B cell (primary cell): ENCODE measurements at regions not wholly inside any gene's neighbourhood (a gene's known extent, or its start where the extent isn't known, plus 50 kb on each side); places are given as distances from the start of the nearest gene placed in this dataset.

Source experiments
- ATAC-seq: fragments of 200-7000 bp; cut with Tn5 transposase; one replicate; pipeline ENCODE4 v1.10.0; 2021; ENCODE audit warnings: low read depth, mild to moderate bottlenecking, moderate number of reproducible peaks, moderate library complexity
- CTCF ChIA-PET: fragments of 350-600 bp; sonication (Branson Sonifier 250); formaldehyde crosslinking; loops from one replicate; lab custom pipeline; 2021; ENCODE audit warnings: antibody characterized with exemption, inconsistent platforms; lab: Charles Lee
- POLR2A ChIA-PET: fragments of 350-600 bp; sonication (Branson Sonifier 250); formaldehyde crosslinking; loops from one replicate; lab custom pipeline; 2021; ENCODE audit warnings: antibody characterized with exemption; lab: Charles Lee
- DNase-seq: peaks from one replicate; pipeline ENCODE4 v3.0.0; 2013
- H2AFZ ChIP-seq: 2 replicates; pipeline ENCODE4 v1.6.1; 2012; ENCODE audit warnings: mild to moderate bottlenecking, low read depth, low read length; ENCODE audit not compliant: insufficient read depth, poor library complexity, severe bottlenecking
- H3K27ac ChIP-seq, 2 donors: 1 replicate in 1 of 2; 2 replicates in 1 of 2; pipeline ENCODE4 v1.5.1; 2012 to 2013; ENCODE audit warnings: low read length in 2 of 2, mild to moderate bottlenecking in 2 of 2, moderate library complexity in 1 of 2
- H3K27me3 ChIP-seq, 4 experiments: fragments of 200-600 bp in 1 of 4; sonication (generic) in 1 of 4; replicated peaks in 1 of 4; 1 replicate in 2 of 4; 2 replicates in 2 of 4; pipeline versions ENCODE4 v1.6.1 to v1.7.0; 2013 to 2016; ENCODE audit warnings: low read length in 3 of 4, mild to moderate bottlenecking in 2 of 4, mixed read lengths in 1 of 4, moderate library complexity in 1 of 4; ENCODE audit not compliant: insufficient read depth in 4 of 4, control insufficient read depth in 3 of 4; ENCODE audit errors: control extremely low read depth in 1 of 4
- H3K36me3 ChIP-seq, 2 experiments: replicated peaks in 1 of 2; 1 replicate in 1 of 2; 2 replicates in 1 of 2; pipeline versions ENCODE4 v1.6.1 to v1.7.1; 2013; ENCODE audit warnings: low read length in 1 of 2; ENCODE audit not compliant: insufficient read depth in 2 of 2, control insufficient read depth in 1 of 2; ENCODE audit errors: control extremely low read depth in 1 of 2, extremely low read depth in 1 of 2
- H3K4me1 ChIP-seq, 2 donors: fragments of 200-600 bp in 1 of 2; sonication (generic) in 1 of 2; 1 replicate in 1 of 2; 2 replicates in 1 of 2; pipeline versions ENCODE4 v1.5.1 to v1.6.1; 2013 to 2017; ENCODE audit warnings: low read length in 2 of 2; ENCODE audit not compliant: control insufficient read depth in 2 of 2, insufficient read depth in 2 of 2
- H3K4me2 ChIP-seq: replicated peaks from 2 replicates; pipeline ENCODE3; 2012; ENCODE audit warnings: mild to moderate bottlenecking, low read depth, low read length; ENCODE audit not compliant: poor library complexity, severe bottlenecking
- H3K4me3 ChIP-seq, 5 experiments: fragments of 200-600 bp in 1 of 5; sonication (generic) in 1 of 5; 1 replicate in 3 of 5; 2 replicates in 2 of 5; pipeline versions ENCODE4 v1.5.1 to v1.7.0; 2011 to 2016; ENCODE audit warnings: low read length in 4 of 5, mild to moderate bottlenecking in 4 of 5, low read depth in 2 of 5, control low read depth in 1 of 5, moderate library complexity in 1 of 5; ENCODE audit not compliant: insufficient read depth in 1 of 5; ENCODE audit errors: control extremely low read depth in 1 of 5, extremely low read depth in 1 of 5
- H3K79me2 ChIP-seq: fragments of 200-600 bp; sonication (generic); one replicate; pipeline ENCODE4 v1.6.0; 2016; ENCODE audit warnings: low read length; ENCODE audit not compliant: control insufficient read depth, insufficient read depth
- H3K9ac ChIP-seq: fragments of 200-600 bp; sonication (generic); 2 replicates; pipeline ENCODE4 v1.6.1; 2017; ENCODE audit warnings: mild to moderate bottlenecking, low read length, moderate library complexity
- H3K9me3 ChIP-seq, 3 donors: one replicate each; pipeline versions ENCODE4 v1.6.1 to v1.7.1; 2013; ENCODE audit warnings: low read length in 2 of 3; ENCODE audit not compliant: control insufficient read depth in 2 of 3, insufficient read depth in 1 of 3; ENCODE audit errors: control extremely low read depth in 1 of 3
- H4K20me1 ChIP-seq: 2 replicates; pipeline ENCODE4 v1.6.0; 2012; ENCODE audit warnings: mild to moderate bottlenecking, low read length; ENCODE audit not compliant: insufficient read depth, control insufficient read depth, poor library complexity, severe bottlenecking
- H3K27ac Mint-ChIP-seq: one replicate; pipeline ENCODE4 v1.8.0; 2021; ENCODE audit warnings: mixed read lengths
- H3K27me3 Mint-ChIP-seq: one replicate; pipeline ENCODE4 v1.8.0; 2021; ENCODE audit warnings: mixed read lengths
- H3K4me1 Mint-ChIP-seq: one replicate; pipeline ENCODE4 v1.8.0; 2021; ENCODE audit warnings: mixed read lengths
- H3K4me3 Mint-ChIP-seq: one replicate; pipeline ENCODE4 v1.8.0; 2021; ENCODE audit warnings: mixed read lengths
- H3K9me3 Mint-ChIP-seq: one replicate; pipeline ENCODE4 v1.8.0; 2022; ENCODE audit warnings: mixed read lengths; ENCODE audit not compliant: insufficient read depth
- CTCF ChIP-seq: fragments of 200-600 bp; IDR thresholded peaks from one replicate; pipeline ENCODE4 v1.8.0; 2022; ENCODE audit warnings: antibody characterized with exemption, mild to moderate bottlenecking
- EZH2 ChIP-seq: IDR thresholded peaks from 2 replicates; pipeline ENCODE4 v1.6.1; 2012; ENCODE audit warnings: borderline replicate concordance, low read depth, mild to moderate bottlenecking, moderate library complexity, low read length; ENCODE audit not compliant: insufficient read depth, poor library complexity, severe bottlenecking
- WGBS: methylation state at CpG from one replicate; pipeline ENCODE4 v1.1.5; 2013; ENCODE audit warnings: missing lambda C conversion rate; ENCODE audit not compliant: insufficient coverage; 5-methylcytosine and 5-hydroxymethylcytosine counted together
- intact Hi-C: fragments of 100-400 bp; cut with micrococcal nuclease; formaldehyde crosslinking; loops from one replicate; pipeline ENCODE4 v1.10.0; 2022

- Mint-ChIP-seq H3K27me3 (no peaks in the 10 kb centered on the region), H3K4me3 (no peak overlapping the region), H3K9me3 (no peaks in the 10 kb centered on the region), H3K27ac (no peak overlapping the region), H3K4me1 (peaks cover 1% of the 10 kb centered on the region)
- DNase-seq: no peak
- no peaks in the 10 kb centered on the region for H4K20me1 ChIP-seq
- ChIA-PET POLR2A (no interaction called here), CTCF (no interaction called here)
- no peak for TF ChIP-seq EZH2
- TF ChIP-seq CTCF: no peak
- no peaks in the 10 kb centered on the region for H3K9me3 ChIP-seq
- no peaks in the 10 kb centered on the region for H3K27me3 ChIP-seq
- H3K9ac ChIP-seq: no peak overlapping the region
- no peak for ATAC-seq
- H3K4me3 ChIP-seq: no peak overlapping the region
- H3K36me3 ChIP-seq: no peaks in the 10 kb centered on the region
- no peak overlapping the region for H2AFZ ChIP-seq
- no peak overlapping the region for H3K27ac ChIP-seq
- intact Hi-C loops: no loop called here
- H3K79me2 ChIP-seq: no peaks in the 10 kb centered on the region
- no peak overlapping the region for H3K4me2 ChIP-seq
- WGBS: 89% methylated on average over 3 of the region's 3 CpGs
- no peaks in the 10 kb centered on the region for H3K4me1 ChIP-seq
These were observed 210.6 kb downstream of the IRS2 start for GRCh38 chr13:109575821-109576220.

DNA sequence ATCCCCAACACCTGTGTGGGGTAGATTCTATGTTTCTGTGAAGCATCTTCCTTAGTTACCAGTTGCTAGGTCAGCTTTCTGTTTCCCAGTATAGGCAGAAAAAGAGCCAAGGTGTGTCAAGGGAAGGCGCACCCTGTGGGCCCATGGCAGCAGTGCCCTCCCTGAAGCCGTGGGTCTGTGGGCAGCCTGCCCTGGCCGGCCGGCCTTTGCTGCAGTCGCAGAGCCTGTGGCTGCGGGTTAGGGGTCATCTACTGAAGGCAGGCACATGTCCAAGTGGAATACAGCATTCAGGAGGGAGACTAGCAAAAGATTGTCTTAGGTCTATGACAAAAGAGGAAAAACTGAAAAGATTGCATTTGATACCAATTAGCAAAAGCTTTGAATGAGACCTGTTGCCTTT lies 214.0 kb downstream of the IRS2 start:
- Mint-ChIP-seq H3K9me3 (no peaks in the 10 kb centered on the region), H3K4me1 (peaks cover 7% of the 10 kb centered on the region), H3K27ac (no peak overlapping the region), H3K27me3 (no peaks in the 10 kb centered on the region), H3K4me3 (no peak overlapping the region)
- no peak overlapping the region for H3K27ac ChIP-seq
- H3K27me3 ChIP-seq: no peaks in the 10 kb centered on the region
- H3K4me1 ChIP-seq: peaks cover 0 to 3% of the 10 kb centered on the region in 2 donors
- no peak for TF ChIP-seq CTCF
- TF ChIP-seq EZH2: no peak
- no peak for DNase-seq
- no peaks in the 10 kb centered on the region for H3K36me3 ChIP-seq
- whole genome bisulfite sequencing: 94% methylated on average over 6 of the region's 6 CpGs
- no peak for ATAC-seq
- no peaks in the 10 kb centered on the region for H4K20me1 ChIP-seq
- CTCF ChIA-PET: interaction anchor here (0.6 kb wide), 1 partner anchor 29 kb away, joined by 3 read pairs; no protein-coding TSS in a partner anchor
- POLR2A ChIA-PET: no interaction called here
- H3K9ac ChIP-seq: no peak overlapping the region
- H3K9me3 ChIP-seq: no peaks in the 10 kb centered on the region
- no peak overlapping the region for H2AFZ ChIP-seq
- no peak overlapping the region for H3K4me2 ChIP-seq
- intact Hi-C loops: no loop called here
- H3K4me3 ChIP-seq: no peak overlapping the region
- H3K79me2 ChIP-seq: no peaks in the 10 kb centered on the region
